Right forelimb (tissue), 1 donor: ENCODE measurements at regions not wholly inside any gene's neighbourhood (a gene's known extent, or its start where the extent isn't known, plus 50 kb on each side); places are given as distances from the start of the nearest gene placed in this dataset.
"Not testable (repeated sequence)": the region's sequence is repeated elsewhere in the genome, so short reads cannot be mapped to it uniquely, and the experiment has no call there.

Experiments used
- DNase-seq: peaks from one replicate; pipeline ENCODE4 v3.0.0-alpha.2; 2018

DNA sequence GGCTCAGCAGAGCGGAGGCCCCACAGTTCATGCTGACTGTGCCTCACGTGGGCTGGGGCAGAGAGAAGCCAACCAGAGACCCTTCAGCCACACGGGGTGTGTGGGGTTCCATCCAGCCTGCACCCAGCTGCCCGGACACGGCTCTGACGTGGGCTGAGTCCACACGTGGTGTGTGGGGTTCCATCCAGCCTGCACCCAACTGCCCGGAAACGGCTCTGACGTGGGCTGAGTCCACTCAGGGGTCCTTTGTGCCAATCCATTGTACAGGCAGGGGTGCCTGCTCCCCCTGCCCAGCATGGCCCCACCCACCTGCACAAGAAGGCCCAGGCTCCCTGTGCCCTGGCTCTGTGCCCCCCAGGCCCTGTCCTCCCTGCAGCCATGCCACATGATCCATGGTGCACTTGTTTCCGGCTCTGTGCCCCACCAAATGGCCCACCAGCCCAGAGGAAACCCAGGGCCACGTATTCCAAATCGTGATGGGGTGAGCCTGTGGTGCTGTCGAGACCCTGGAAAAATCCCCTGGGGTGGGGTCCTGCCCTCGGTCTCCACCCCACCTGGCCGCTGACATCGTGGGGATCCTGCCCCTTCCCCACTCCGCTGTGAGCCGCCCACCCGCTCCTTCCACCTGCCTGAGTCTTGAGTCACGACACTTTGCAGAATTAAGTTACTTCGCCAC is 99.3 kb upstream of the SFSWAP start:
- no peak for DNase-seq

DNA sequence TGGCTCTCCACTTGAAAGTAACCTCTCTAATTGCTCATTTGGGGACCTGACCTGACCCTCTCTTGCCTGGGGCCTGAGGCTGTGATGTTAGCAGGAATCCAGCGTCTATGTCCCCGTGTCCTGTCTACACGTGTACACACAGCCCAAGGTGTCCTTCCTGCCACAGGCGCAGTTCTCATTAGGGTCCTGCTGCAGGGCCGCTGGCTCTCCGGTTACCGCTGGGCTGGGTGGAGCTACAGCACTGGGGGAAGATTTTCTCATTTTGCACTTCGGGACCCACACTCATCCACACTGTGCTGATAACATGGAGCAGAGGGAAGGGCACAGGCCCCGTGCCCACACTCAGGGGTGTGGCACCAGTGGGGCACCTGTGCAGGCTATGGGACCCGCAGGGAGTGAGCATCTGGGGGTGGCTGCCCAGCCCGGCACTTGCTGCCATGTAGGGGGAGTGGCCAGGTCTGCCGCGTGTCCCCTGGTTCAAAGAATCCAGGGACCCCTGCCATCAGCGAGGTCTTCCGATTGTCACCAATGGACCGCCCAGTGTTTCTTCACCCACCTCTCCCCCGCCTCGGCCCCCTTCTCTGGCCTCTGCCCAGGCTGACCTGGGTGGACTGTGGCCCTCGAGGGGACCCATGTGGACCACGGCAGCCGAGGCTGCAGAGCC is 98.7 kb upstream of the SFSWAP start:
- DNase-seq, result no peak

DNA sequence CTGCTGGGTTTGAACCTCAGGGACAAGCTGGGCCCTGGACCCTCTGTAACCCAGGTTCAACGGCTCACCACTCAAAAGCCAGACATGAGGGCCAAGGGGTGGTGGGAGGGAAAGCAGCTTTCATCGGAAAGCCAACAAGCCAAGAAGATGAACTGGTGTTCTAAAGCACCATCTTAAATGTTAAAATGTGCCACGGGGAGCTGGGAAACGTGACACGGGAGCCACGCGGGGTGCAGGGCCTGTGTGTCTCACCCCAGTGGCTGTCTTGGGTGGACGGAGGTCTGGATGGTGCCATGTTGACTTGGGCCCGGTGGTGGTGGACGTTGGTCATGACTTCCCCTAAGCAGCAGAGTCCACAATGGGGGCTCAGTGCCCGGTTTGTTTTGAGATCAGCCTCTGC is 97.7 kb upstream of the SFSWAP start:
- no peak for DNase-seq

DNA sequence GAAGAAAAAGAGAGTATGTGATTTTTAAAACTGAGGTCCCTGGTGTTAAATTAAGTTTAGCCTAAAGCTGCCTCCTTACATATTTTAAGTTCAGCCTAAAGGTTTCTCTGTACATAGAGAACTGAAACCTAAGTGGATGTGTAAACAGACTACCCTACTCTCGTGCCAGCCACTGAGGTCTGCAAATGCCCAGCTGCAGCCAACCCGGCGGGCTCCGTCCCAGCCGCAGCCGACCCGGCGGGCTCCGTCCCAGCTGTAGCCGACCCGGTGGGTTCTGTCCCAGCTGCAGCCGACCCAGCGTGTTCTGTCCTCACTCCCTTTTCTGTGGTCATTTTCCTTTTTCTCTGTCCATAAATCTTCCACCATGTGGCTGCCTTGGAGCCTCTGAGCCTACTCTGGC is 97.2 kb upstream of the SFSWAP start:
- no peak for DNase-seq

DNA sequence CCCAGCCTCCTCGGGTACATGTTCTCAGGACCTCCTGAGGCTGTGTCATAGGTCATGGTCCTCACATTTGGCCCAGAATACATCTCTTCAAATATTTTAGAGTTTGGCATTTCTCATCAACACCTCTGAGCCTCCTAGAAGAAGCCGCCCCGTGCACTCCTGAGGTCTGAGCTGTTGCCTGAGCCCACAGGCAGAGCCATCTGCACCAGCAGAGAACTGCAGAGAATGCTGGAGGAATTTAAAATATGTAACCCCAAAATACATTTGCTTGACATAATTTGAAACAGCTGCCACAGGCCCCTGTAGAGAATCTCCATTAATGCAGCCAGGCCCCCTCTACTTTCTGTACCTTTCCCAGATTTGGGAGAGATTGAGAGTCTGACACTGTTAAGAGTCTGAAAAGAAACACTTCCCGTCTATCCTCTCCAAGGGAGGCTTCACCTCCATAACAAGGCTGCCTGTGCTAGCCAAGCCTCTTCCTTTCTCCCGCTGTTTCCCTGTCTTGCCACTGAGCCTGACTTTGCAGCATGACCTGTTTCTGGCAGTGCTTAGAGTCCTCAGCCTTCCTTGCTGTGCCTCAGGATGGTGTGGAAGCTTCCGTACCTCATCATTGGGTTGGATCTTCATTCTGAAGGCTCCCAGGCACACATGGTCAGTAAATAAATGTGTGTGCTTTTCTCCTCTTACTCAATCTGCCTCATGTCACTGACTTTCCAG is 95.4 kb upstream of the SFSWAP start:
- DNase-seq, result no peak

DNA sequence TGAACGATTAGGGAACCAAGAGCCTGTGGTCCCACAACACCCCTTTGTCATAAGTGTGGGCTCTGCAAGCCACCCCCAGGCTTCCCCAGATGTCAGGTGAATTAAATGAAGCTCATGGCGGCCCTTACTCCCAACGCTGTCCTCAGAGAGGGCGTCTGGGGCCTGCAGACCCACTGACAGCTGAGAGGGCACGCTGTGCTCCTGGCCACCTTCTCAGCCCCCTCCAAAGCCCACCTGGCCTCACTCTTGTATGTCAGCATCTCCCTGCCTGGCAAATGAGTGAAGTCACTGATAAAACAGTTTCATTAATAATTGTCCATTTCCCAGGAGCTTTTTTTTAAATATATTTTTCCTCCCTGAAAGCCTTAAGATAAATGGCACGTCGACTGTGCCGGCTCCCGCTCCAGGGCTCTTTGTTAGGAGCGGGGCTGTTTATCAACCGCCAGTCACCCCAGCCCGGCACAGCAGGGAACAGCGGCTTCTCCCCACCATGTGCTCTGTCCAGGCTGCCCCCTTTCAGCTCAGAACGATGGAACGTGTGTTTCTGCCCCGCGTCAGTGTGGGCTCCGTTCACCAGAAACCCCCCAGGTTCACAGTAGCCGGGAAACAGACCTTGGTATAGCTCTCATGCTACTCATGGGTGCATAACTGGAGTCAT is 94.7 kb upstream of the SFSWAP start:
- DNase-seq, result no peak

DNA sequence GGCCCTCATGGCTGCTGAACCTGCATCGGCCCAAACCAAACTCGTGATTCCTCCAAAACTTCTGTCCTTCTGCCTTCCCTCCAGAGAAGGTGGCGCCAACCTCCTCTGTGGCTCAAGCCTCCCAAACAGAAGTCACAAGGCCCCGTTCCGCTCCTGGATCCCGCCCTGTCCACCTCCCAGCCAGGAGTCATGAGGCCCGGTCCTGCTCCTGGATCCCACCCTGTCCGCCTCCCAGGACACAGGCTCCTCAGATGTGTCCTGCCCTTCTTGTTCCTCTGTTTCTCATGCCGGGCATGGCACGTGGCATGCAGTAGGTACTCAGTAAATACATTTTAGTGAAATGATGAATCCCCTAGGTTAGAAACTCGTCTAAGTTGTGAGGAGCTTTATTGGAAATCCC is 94.2 kb upstream of the SFSWAP start:
- DNase-seq, result no peak

DNA sequence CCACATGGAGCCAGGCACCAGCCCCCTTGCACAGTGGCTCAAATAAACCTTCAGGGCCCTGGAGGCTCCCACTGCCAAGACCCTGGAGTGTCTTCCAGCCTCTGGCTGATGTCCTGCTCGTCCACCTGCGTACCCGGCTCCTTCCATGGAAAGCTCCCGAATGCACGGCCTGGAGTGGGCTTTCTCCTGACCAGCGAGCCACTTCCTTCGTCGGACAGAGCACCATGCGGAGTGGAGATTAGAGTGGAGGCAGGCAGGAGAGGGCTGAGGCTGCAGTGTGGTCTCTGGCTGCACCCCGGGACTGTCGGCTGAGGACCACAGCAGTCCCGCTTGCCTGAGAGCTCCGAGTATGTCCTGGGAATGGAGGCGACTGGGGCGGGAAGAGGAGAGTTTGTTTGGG is 93.7 kb upstream of the SFSWAP start:
- DNase-seq, result no peak

DNA sequence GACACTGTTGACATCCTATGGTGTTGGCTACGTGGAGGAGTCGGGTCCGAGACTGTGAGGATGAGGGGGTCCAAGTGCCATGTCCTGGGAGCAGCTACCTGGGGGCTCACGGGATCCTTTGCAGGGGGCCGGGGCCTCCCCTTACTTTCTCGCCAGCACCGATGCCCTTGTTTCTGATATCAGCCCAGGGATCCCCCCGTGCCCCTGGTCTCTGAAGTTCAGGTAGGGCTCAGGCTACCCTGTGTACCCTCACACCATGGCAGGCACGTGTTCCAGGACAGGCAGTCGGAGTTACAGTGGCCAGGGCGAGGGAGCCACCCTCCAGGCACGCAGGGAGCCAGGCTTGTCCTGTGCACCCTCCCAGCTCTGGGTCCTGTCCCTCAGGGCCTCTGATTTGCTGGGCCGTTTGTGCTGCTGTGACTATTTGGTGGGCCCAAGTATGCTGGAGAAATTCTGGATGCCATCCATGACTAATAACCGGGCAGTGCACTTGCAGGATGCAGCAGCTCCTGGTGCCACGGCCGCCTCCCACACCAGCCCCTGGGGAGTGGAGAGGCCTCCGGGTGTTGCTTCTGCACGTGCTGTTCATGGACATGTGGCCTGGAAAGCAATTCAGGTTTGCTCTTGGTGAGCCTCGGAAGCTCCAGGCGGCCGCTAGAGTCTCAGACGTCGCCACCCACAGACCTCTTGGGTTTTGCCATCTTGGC is 93.1 kb upstream of the SFSWAP start:
- DNase-seq, result no peak

DNA sequence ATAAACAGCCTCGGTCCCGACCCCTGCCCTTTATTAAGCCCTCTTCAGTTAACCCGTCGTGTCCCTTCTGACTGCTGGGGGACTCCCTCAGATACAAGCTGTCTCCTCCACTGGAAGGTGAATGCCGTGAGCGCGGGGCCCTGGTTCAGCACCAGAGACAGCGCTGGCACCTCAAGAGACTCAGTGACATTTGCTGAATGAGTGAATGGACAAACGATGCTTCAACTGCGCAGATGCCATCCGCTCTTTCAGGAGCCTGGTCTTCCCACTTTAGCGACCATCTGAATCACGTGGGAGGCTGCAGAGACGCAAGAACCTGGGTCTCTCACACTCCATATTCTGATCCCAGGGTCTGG is 92.6 kb upstream of the SFSWAP start:
- DNase-seq, result peak; percentile 52

DNA sequence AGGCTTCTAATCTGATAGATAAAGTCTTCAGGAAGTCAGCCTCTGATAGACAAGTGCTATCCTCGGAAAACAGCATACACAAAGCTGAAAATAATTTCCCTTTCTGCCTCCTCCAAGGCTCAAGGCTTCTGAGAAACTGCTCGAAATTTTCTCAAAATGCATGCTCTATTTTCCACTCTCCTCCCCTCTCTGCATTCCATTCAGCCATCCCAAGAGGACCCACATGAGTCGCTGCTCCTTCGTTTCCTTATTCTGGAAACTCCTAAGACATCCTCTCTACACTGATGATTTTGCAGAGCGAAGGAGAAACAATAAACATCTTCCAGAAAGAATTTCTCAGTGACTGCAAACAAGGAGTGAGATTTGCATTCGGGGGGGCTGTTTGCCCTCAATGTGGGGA is 92.2 kb upstream of the SFSWAP start:
- no peak for DNase-seq

DNA sequence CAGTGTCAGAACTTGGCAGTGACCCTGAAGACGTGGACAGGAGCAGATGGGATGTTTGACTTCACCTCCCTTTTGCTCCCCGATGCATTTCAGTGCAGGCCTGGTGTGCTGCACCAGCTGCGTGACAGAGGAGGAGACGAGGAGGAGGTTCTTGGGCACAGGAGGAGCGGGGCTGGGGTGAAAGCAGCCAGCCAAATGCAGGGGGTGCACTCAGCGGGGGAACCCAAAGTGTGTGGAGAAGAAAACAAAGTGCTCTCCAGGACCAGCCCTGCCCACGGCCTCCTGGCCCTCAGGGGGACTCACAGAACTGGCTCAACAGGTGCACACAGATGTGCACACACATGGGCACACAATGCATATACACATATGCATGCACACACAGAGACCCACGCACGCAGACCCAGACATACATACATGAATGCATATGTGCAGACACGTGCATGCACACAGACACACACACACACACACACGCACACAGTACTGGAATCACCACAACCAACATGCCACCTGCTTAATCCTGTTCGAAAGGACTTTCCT is 91.7 kb upstream of the SFSWAP start:
- DNase-seq, result no peak

DNA sequence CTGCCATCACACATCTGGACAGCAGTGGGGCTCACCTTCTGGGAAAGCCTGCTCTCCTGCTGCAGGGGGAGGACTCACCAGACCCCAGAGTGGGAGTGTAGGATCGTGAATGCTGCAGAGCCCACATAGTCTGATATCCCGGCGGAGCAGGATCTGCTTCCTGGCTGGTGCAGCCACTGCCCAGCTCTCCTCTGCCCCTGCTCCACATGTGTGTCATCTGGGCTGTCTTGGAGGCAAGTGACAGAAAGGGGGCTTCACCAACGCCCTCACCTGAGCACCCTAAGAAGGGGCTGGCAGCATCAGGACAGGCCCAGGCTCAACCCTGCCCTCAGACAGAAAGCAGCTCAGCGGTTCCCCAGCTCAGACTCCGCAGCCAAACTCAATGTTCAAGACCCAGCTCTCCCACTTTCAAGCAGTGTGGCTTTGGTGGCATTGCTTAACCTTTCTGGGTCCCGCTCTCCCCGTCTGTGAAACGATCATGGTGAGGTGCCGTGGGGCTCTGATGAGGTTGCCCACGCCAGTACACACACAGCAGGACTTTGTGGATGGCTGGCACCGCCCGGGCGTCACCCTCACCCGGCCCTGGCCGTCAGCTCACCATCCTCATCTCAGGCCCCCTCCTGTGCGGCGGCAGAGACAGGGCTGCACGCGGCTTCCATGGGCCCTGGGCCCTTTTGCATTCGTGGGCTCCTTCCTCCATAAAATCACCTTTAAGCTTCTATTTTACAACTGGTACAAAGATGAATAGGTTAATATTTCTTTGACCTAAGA is 91.0 kb upstream of the SFSWAP start:
- no peak for DNase-seq

DNA sequence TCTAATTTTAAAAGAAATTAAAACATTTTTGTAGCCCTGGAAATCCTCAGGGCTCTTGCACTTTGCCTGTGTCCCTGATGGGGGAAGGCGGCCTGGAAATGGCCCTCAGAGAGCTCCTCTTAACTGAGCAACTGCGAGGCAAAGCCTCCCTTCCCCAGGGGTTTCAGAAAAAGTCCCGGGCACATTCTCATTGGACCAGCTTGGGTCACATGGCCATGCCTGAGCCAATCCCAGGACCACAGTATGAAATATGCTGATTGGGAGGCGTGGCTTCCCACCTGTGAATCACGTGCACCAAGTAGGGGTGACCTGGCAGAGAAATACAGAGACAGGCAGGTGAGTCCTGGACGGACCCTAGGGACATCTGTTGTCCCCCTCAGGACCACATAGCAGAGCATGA is 90.4 kb upstream of the SFSWAP start:
- DNase-seq, result no peak

DNA sequence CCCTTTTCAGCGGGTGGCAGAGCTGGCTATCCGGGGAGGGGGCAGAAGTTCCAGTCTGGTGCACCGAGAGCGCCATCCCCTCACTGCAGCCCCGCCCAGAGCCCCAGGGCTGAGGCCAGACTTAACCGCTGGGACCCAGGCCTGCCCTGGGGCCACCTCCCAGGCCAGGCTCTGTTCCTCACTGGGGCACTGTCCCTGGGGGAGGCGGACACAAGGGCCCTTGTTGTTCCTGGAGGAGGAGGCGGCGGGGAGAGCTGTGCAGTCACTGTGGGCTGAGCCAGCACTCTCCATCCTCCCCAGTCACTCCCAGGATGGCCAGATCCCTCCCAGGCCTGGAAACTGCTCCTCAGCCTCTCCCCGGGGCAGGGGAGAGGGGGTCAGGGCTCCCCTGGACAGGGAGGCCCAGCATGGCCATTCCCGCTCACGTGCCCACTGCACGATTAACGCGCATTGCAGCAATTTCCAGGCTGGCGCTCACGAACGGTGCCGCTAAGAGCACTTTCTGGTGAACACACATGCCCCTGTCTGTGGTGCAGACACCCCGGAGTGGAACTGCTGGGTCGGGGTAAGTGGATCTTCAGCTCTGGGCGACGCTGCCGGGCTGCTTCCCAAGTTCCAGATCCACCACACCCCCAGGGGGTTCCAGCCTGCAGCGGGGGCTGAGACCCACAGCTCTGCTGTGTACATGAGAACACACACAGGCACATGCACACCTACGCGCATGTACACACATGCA is 89.8 kb upstream of the SFSWAP start:
- DNase-seq, result no peak

DNA sequence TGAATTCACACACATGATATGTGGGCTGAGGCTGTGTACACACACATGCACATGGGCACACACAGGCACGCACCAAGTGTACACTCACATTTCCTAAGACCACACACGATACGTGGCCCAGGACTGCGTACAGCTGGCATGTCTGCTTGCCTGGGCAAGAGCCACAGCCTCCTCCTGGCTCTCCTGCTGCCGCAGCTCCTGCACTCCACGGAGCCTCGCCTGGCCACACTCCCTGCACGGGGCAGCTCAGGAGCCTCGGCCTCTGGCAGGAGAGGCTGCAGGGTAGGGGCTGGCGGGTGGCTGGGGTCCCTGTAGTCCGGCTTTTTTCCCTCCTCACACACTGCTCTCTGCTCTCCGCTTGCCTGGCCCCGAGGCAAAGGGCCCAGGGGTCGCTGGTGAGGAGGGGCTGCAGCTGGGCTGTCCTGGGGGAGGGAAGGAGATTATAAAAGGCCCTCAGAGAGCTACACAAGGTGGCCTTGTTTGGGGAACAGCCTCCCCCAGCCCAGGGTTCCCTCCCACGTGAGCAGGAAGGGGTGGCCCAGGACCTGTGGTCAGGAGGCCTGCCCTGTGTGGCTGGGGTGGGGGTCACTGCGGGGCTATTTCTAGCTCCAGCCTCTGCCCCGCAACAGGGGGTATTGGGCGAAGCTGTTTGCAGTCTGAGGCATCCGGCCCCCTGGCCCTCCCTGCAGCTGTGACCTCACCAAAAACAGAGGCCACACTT is 89.0 kb upstream of the SFSWAP start:
- no peak for DNase-seq

DNA sequence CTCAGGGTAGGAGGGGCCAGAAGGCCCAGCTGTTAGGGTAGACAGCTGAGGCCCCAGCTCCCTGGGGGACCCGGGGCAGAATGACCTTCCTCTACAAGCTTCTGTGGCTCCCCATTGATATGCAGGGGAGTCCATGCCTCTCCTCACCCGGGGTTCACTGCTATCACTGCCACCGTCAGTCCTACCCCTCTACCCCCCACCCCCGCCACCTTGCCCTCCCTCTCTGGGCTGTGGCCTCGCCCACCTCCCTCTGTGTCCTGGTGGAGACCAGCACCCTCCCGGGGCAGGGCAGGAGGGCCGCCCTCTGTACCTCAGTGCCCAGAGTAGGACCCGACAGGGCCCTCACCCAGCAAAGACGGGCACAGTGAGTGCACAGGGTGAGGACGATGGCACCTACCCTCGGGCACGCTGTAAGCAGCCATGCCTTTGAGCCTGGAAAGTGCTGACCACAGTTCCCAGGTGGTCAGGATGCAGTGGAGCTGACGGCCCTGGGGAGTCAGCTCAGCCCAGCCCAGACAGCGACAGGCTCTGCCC is 88.4 kb upstream of the SFSWAP start:
- DNase-seq, result no peak

DNA sequence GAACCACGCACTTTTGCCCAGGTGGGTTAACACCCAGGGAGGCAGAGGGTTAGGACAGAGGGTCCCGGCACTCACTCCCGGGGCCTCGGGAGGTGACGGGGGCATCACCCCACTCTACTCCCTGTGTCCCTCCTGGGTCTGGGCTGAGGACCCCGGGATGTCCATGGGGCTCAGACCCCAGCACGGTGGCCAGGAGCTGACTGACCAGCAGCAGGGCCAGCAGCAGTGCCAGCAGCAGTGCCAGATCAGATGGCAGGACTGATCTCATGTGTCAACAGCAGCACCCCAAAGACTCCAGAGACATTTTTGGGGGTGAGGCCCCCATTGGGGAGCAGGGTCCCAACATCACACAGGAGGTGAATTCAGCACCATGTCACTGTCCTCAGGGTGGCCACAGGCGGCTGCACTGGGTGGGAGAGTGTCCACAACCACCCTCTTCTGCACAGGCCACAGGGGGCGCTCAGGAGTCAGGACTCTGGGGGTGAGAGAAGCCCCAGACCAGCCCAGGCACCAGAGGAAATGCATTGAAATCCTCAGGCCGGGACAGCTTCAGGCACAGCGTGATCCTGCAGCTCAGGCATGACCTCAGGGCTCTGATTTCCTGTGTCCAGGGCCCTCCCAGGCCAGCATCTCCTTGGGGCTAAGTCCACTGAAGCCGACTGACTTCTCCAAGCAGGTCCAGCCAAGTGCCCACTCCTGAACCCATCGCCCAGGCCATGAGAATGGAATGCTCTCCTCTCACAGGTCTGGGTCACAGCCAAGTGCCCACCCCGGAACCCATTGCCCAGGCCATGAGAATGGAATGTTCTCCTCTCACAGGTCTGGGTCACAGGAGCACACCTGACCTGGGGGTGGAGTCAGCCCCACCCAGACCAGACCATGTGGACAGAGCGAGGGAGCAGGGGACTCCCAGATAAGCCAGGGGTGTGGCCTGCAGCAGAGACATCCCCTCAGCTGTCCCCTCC is 87.2 kb upstream of the SFSWAP start:
- DNase-seq, result not testable (repeated sequence)

DNA sequence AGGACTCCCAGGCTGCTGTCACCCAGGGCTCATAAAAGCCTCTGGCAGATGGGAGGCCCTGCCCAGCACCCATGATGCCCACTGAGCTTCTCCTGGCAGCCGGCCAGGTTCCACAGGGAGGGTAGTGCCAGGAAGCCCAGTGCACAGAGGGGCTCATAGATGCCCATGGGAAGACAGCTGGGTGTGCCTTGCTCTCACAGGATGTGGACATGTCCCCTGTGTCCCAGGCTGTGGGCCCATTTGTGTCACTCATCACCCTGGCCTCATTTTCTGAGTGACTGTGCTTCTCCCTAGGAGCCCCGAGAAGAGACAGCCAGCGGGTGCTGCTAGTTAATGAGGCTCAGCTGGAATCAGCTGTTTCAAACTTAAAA is 86.5 kb upstream of the SFSWAP start:
- DNase-seq, result not testable (repeated sequence)
